ENCODE measurements at regions not wholly inside any gene's neighbourhood (a gene's known extent, or its start where the extent isn't known, plus 50 kb on each side); places are given as distances from the start of the nearest gene placed in this dataset.

DNA sequence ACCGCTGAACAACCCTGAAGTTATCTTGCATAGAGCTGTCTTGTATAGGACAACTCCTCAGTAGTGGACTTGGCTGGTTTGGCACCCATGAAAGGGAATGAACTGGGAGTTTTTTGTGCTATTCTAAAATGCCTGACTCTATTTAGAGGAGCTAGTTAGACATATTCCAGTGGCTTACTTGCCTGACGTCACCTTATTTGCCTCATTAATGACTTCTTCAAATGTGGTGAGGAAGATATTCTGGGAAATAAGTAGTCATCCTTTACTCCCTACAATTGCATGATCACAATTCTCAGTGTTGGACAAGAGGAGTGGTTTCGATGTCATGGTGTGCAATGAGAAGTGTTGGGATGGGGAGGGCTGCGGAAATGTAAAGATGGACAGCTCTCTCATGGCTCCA is 509.2 kb upstream of the MDFIC2 start:
- no peaks in the 10 kb centered on the region for H3K36me3 Mint-ChIP-seq
- DNase-seq (ENCODE audit: low spot score in 2 of 2) (no peak), ATAC-seq (no peak)
- no peak overlapping the region for H3K4me3 Mint-ChIP-seq
- no peaks in the 10 kb centered on the region for H3K9me3 Mint-ChIP-seq
- no peaks in the 10 kb centered on the region for H3K4me1 Mint-ChIP-seq
- H3K27ac Mint-ChIP-seq: no peak overlapping the region

- H3K36me3 Mint-ChIP-seq: no peaks in the 10 kb centered on the region
- no peak overlapping the region for H3K4me3 Mint-ChIP-seq
- ATAC-seq (no peak), DNase-seq (ENCODE audit: low spot score in 2 of 2) (no peak)
- H3K27ac Mint-ChIP-seq: no peak overlapping the region
- no peaks in the 10 kb centered on the region for H3K9me3 Mint-ChIP-seq
- H3K4me1 Mint-ChIP-seq: no peaks in the 10 kb centered on the region
These were observed 508.0 kb upstream of the MDFIC2 start for GRCh38 chr3:70820397-70820796.

- Mint-ChIP-seq H3K36me3 (no peaks in the 10 kb centered on the region), H3K27ac (no peak overlapping the region), H3K4me3 (no peak overlapping the region), H3K9me3 (no peaks in the 10 kb centered on the region), H3K4me1 (no peaks in the 10 kb centered on the region)
- no peak for ATAC-seq
- no peak for DNase-seq (ENCODE audit: low spot score in 2 of 2)
These were observed 505.7 kb upstream of the MDFIC2 start for GRCh38 chr3:70818145-70818544.

DNA sequence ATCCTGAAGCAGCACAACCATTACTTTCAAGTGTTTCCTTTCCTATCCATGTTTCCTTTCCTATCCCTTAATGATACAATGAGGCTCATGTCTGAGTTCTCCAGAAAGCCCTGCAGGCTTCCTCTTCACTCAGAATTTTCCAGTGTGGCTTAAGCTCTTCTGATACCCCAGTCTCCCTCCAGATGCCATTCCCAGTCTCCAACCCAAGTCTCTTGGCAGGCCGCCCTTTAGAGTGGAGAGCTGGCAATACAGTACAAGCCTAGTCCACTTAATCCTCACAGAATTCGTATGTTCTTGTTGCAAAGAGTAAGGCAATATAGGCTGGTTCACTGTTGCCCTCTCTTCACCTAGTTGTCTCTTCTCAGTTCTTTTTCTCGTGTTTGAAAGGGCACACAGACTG is 503.9 kb upstream of the MDFIC2 start:
- Mint-ChIP-seq H3K36me3 (no peaks in the 10 kb centered on the region), H3K4me1 (no peaks in the 10 kb centered on the region), H3K4me3 (no peak overlapping the region), H3K9me3 (no peaks in the 10 kb centered on the region), H3K27ac (no peak overlapping the region)
- ATAC-seq (no peak), DNase-seq (ENCODE audit: low spot score in 2 of 2) (no peak)

GRCh38 chr3:70815817-70816216 is 503.4 kb upstream of the MDFIC2 start:
- DNase-seq (ENCODE audit: low spot score in 2 of 2) (no peak), ATAC-seq (no peak)
- no peaks in the 10 kb centered on the region for H3K9me3 Mint-ChIP-seq
- no peaks in the 10 kb centered on the region for H3K4me1 Mint-ChIP-seq
- no peak overlapping the region for H3K27ac Mint-ChIP-seq
- H3K36me3 Mint-ChIP-seq: no peaks in the 10 kb centered on the region
- H3K4me3 Mint-ChIP-seq: no peak overlapping the region

DNA sequence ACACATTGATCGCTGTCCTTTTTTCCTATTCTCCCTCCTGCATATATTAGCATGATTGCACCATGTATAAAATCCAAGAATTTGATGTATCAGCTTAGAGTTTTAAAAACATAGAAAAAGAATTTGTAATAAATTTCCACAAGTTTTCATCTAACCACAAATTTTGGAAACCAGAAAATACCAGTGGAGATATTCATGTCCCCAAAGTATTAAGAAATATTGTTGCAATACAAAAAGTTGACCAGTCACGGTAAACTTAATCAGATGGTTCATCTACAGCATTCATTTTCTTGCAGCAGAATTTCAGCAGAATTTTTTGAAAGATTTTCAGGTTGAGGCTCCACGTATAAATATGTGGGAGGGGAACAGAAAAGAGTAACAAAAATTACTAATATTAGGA is 500.9 kb upstream of the MDFIC2 start:
- ATAC-seq: no peak
- Mint-ChIP-seq H3K9me3 (no peaks in the 10 kb centered on the region), H3K4me1 (no peaks in the 10 kb centered on the region)

DNA sequence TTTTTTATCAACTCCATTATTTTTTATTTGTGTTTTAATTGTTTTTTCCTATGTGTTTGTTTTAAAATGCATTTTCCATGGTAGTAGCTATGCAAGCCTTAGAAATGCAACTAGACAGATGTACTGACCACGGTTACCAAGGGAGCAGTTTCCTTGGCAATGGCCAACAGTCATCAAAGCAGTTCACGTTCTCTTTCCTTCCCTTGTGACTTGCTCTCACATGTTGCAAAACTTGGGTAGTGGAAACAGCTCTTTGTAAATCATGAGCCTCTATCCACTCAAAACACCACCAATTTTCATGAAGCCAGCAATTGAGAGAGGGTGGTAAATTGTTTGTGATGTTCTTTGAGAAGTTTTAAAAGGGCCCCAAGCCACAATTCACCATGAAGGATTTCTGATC is 499.4 kb upstream of the MDFIC2 start:
- H3K4me3 Mint-ChIP-seq: no peak overlapping the region
- DNase-seq (ENCODE audit: low spot score in 2 of 2) (no peak), ATAC-seq (no peak)
- no peaks in the 10 kb centered on the region for H3K4me1 Mint-ChIP-seq
- no peak overlapping the region for H3K27ac Mint-ChIP-seq
- no peaks in the 10 kb centered on the region for H3K36me3 Mint-ChIP-seq
- no peaks in the 10 kb centered on the region for H3K9me3 Mint-ChIP-seq

More for the DNA sequence above, 500.9 kb upstream of the MDFIC2 start:
- Mint-ChIP-seq H3K36me3 (no peaks in the 10 kb centered on the region), H3K27ac (no peak overlapping the region), H3K4me3 (no peak overlapping the region)
- DNase-seq (ENCODE audit: low spot score in 2 of 2): no peak

DNA sequence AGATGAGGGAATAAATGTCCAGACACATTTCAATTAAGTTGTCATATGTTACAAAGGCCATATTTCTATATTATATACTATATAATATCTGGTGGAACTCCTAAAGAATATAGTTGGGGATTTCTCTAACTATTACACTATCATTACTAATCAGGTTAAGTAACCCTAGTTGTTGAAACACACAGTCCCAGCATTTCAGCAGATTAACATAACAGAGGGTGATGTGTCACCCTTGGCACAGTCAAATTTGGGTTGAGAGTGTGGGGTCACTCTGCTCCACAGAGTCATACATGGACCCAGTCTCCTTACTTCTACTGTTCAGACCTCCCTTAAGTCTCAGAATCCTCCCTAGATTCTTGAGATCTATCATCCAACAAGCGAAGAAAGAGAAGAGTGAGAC is 496.4 kb upstream of the MDFIC2 start:
- Mint-ChIP-seq H3K36me3 (no peaks in the 10 kb centered on the region), H3K9me3 (no peaks in the 10 kb centered on the region), H3K27ac (no peak overlapping the region), H3K4me3 (no peak overlapping the region), H3K4me1 (no peaks in the 10 kb centered on the region)
- DNase-seq (ENCODE audit: low spot score in 2 of 2) (no peak), ATAC-seq (no peak)

DNA sequence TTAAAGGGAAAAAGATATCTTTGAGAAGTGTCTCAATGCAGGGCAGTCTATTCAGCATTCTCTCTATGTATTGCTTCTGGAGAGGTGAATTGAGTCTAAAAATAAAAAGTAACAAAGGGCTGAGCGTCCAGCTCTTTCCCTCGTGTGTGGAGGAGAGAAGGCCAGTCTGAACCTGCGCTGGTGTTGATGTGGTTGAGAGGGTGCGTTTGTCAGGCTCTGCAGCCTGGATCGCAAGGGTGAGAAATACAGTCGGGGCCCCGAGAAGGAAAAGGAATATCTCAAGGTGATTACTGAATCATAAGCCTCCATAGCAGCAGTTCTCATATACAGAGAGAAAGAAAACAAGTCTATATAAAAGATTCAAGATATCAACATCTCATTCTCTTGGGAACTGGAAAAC is 494.1 kb upstream of the MDFIC2 start:
- no peak for ATAC-seq
- no peak for DNase-seq (ENCODE audit: low spot score in 2 of 2)
- Mint-ChIP-seq H3K4me1 (no peaks in the 10 kb centered on the region), H3K27ac (no peak overlapping the region), H3K36me3 (no peaks in the 10 kb centered on the region), H3K4me3 (no peak overlapping the region), H3K9me3 (no peaks in the 10 kb centered on the region)

GRCh38 chr3:70806021-70806420 is 493.6 kb upstream of the MDFIC2 start:
- no peaks in the 10 kb centered on the region for H3K4me1 Mint-ChIP-seq
- H3K9me3 Mint-ChIP-seq: no peaks in the 10 kb centered on the region
- DNase-seq (ENCODE audit: low spot score in 2 of 2) (no peak), ATAC-seq (no peak)
- no peaks in the 10 kb centered on the region for H3K36me3 Mint-ChIP-seq
- H3K4me3 Mint-ChIP-seq: no peak overlapping the region
- no peak overlapping the region for H3K27ac Mint-ChIP-seq

DNA sequence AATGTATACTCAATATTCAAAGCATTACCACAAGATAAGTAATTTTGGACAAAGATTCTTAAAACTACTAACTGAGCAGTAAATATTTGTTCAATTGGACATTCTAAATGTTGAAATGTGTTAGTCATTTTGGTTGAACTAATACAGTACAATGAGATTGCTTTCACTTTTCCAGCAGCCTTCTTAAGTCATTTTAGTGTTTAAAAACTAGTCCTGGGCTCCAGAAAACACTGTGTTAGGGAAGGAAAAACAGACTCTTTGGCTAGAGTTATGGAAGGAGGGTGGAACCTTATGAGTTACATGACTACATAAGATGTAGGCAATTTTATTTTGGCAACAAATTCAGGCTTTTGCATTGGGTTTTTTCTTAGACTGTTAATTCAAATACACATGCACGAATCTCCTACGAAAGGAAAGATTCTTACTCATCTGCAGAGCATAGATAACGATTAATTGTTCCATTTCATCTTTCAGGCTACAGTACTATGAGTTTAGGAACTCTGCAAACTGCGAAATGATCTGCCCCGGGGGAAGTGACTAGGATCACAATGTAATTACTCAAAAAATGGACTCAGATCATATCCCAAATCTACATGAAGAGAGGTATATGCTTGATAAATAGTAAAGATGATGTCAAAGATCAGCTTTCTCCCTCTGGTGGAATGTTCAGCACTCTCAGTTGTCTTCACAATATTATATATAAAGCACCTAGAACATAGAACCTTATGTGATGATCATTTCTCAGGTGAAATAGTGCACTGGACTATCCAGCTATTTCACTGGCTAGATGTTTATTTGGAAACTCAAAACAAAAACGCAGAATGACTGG is 492.8 kb upstream of the MDFIC2 start:
- DNase-seq (ENCODE audit: low spot score in 2 of 2) (no peak), ATAC-seq (no peak)
- no peak overlapping the region for H3K27ac Mint-ChIP-seq
- H3K36me3 Mint-ChIP-seq: no peaks in the 10 kb centered on the region
- no peak overlapping the region for H3K4me3 Mint-ChIP-seq
- no peaks in the 10 kb centered on the region for H3K9me3 Mint-ChIP-seq
- no peaks in the 10 kb centered on the region for H3K4me1 Mint-ChIP-seq

DNA sequence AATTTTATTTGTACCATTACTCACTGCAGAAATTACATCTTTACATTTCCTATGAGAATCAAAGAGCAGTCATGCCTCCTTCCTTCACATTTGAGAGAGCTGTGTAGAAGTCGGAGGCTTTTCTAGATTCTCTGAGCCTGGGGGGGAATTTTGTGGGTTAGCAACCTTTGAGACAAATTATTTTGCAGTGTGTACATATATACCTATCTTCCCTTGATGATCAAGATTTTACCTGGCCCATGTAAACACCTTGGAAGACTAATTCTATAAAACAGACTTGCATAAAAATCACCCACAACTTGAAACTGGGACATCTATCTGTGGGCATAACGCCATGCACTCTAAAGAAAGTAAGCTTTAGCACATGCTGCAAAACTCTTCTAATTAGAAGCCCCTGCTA is 491.5 kb upstream of the MDFIC2 start:
- H3K27ac Mint-ChIP-seq: no peak overlapping the region
- DNase-seq (ENCODE audit: low spot score in 2 of 2): no peak
- H3K9me3 Mint-ChIP-seq: no peaks in the 10 kb centered on the region
- no peaks in the 10 kb centered on the region for H3K36me3 Mint-ChIP-seq
- no peak overlapping the region for H3K4me3 Mint-ChIP-seq
- no peak for ATAC-seq
- H3K4me1 Mint-ChIP-seq: no peaks in the 10 kb centered on the region

DNA sequence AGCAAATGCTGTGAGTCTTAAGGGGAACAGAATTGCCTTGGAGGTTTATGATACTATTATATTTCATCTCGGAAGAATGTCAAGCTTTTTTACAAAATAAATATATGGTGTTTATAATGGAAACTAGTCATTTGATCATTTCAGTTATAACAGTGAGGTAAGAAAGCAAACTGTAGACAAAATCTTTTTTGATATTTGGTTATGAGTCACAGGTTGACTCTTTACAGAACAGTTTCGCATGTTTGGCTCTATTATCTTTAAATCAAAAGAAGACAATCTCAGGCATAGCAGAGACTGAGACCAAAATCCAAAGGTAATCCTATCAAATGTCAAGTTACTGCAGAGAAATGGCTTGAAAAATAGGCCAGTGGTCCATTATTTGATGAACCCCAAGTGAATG is 490.9 kb upstream of the MDFIC2 start:
- no peaks in the 10 kb centered on the region for H3K4me1 Mint-ChIP-seq
- no peaks in the 10 kb centered on the region for H3K9me3 Mint-ChIP-seq
- ATAC-seq (no peak), DNase-seq (ENCODE audit: low spot score in 2 of 2) (no peak)
- no peak overlapping the region for H3K4me3 Mint-ChIP-seq
- H3K36me3 Mint-ChIP-seq: no peaks in the 10 kb centered on the region
- H3K27ac Mint-ChIP-seq: no peak overlapping the region

- no peak overlapping the region for H3K4me3 Mint-ChIP-seq
- H3K27ac Mint-ChIP-seq: no peak overlapping the region
- H3K9me3 Mint-ChIP-seq: no peaks in the 10 kb centered on the region
- no peaks in the 10 kb centered on the region for H3K36me3 Mint-ChIP-seq
- DNase-seq (ENCODE audit: low spot score in 2 of 2): no peak
- H3K4me1 Mint-ChIP-seq: no peaks in the 10 kb centered on the region
- no peak for ATAC-seq
These were observed 488.5 kb upstream of the MDFIC2 start for GRCh38 chr3:70800951-70801350.

- H3K27ac Mint-ChIP-seq: no peak overlapping the region
- no peaks in the 10 kb centered on the region for H3K36me3 Mint-ChIP-seq
- H3K9me3 Mint-ChIP-seq: no peaks in the 10 kb centered on the region
- ATAC-seq (no peak), DNase-seq (ENCODE audit: low spot score in 2 of 2) (no peak)
- H3K4me1 Mint-ChIP-seq: no peaks in the 10 kb centered on the region
- no peak overlapping the region for H3K4me3 Mint-ChIP-seq
These were observed 477.4 kb upstream of the MDFIC2 start for GRCh38 chr3:70789878-70790277.

GRCh38 chr3:70780790-70781189 is 468.4 kb upstream of the MDFIC2 start:
- Mint-ChIP-seq H3K36me3 (no peaks in the 10 kb centered on the region), H3K9me3 (peaks cover 5% of the 10 kb centered on the region)

GRCh38 chr3:70779296-70779695 is 466.9 kb upstream of the MDFIC2 start:
- H3K36me3 Mint-ChIP-seq: no peaks in the 10 kb centered on the region
- DNase-seq (ENCODE audit: low spot score in 2 of 2) (no peak), ATAC-seq (no peak)
- no peaks in the 10 kb centered on the region for H3K4me1 Mint-ChIP-seq
- H3K27ac Mint-ChIP-seq: no peak overlapping the region
- peaks cover 5% of the 10 kb centered on the region for H3K9me3 Mint-ChIP-seq
- H3K4me3 Mint-ChIP-seq: no peak overlapping the region

More at GRCh38 chr3:70780790-70781189, 468.4 kb upstream of the MDFIC2 start:
- no peak overlapping the region for H3K4me3 Mint-ChIP-seq
- ATAC-seq (no peak), DNase-seq (ENCODE audit: low spot score in 2 of 2) (no peak)
- H3K4me1 Mint-ChIP-seq: no peaks in the 10 kb centered on the region
- no peak overlapping the region for H3K27ac Mint-ChIP-seq
